HEK293 (cell line): ENCODE measurements at regions not wholly inside any gene's neighbourhood (a gene's known extent, or its start where the extent isn't known, plus 50 kb on each side); places are given as distances from the start of the nearest gene placed in this dataset.

Experiments used
- CTCF ChIA-PET: fragments of 350-600 bp; formaldehyde crosslinking; extraction: SDS; loops from one replicate; lab custom pipeline; 2021; ENCODE audit warnings: antibody characterized with exemption; lab: Yijun Ruan, JAX
- POLR2A ChIA-PET: fragments of 300-600 bp; formaldehyde crosslinking; extraction: SDS; loops from one replicate; lab custom pipeline; 2020; ENCODE audit warnings: antibody characterized with exemption, inconsistent platforms; lab: Yijun Ruan, JAX
- H3K27ac ChIP-seq: fragments of 200-500 bp; sonication (Bioruptor generic); 2 replicates; pipeline ENCODE4 v1.5.1; 2014; ENCODE audit warnings: low read depth, low read length, control low read depth, inconsistent platforms; ENCODE audit errors: extremely low read depth
- H3K36me3 ChIP-seq, 2 experiments: fragments of 200-500 bp in 1 of 2; sonication (Bioruptor generic) in 1 of 2; 1 replicate in 1 of 2; 2 replicates in 1 of 2; pipeline ENCODE4 v1.5.1; 2014 to 2017; ENCODE audit warnings: inconsistent platforms in 2 of 2, low read length in 2 of 2; ENCODE audit not compliant: control insufficient read depth in 2 of 2, insufficient read depth in 1 of 2
- H3K4me1 ChIP-seq: fragments of 200-500 bp; sonication (Bioruptor generic); 2 replicates; pipeline ENCODE4 v1.5.1; 2014; ENCODE audit warnings: mild to moderate bottlenecking, low read length, inconsistent platforms; ENCODE audit not compliant: control insufficient read depth, insufficient read depth
- H3K4me3 ChIP-seq: 2 replicates; pipeline ENCODE4 v1.5.1; 2011; ENCODE audit warnings: low read depth, mild to moderate bottlenecking, control low read depth, low read length, moderate library complexity
- H3K9me3 ChIP-seq: fragments of 200-500 bp; sonication (Bioruptor generic); 2 replicates; pipeline ENCODE4 v1.5.1; 2014; ENCODE audit warnings: low read depth, low read length, inconsistent platforms; ENCODE audit not compliant: control insufficient read depth, insufficient read depth
- AEBP2 ChIP-seq: fragments of 450-650 bp; formaldehyde crosslinking; IDR thresholded peaks from 2 replicates; pipeline ENCODE4 v1.5.1; 2016; ENCODE audit warnings: missing biosample characterization, missing genetic modification characterization, borderline replicate concordance
- GLI2 ChIP-seq: fragments of 450-650 bp; formaldehyde crosslinking; IDR thresholded peaks from 2 replicates; pipeline ENCODE4; 2017; ENCODE audit warnings: missing biosample characterization, missing genetic modification characterization, low read depth, borderline replicate concordance
- MZF1 ChIP-seq: fragments of 450-650 bp; formaldehyde crosslinking; IDR thresholded peaks from 2 replicates; pipeline ENCODE4 v1.5.1; 2017; ENCODE audit warnings: missing biosample characterization, missing genetic modification characterization, borderline replicate concordance
- OSR2 ChIP-seq: fragments of 450-650 bp; formaldehyde crosslinking; IDR thresholded peaks from 2 replicates; pipeline ENCODE4 v1.5.1; 2016; ENCODE audit warnings: missing biosample characterization, missing genetic modification characterization
- SALL2 ChIP-seq: fragments of 450-650 bp; formaldehyde crosslinking; IDR thresholded peaks from 2 replicates; pipeline ENCODE4 v1.5.0; 2017; ENCODE audit warnings: missing biosample characterization, mild to moderate bottlenecking, missing genetic modification characterization, borderline replicate concordance
- WT1 ChIP-seq: fragments of 450-650 bp; formaldehyde crosslinking; IDR thresholded peaks from 2 replicates; pipeline ENCODE4 v1.5.1; 2016; ENCODE audit warnings: missing biosample characterization, missing genetic modification characterization
- ZBTB11 ChIP-seq: fragments of 450-650 bp; formaldehyde crosslinking; conservative IDR thresholded peaks from 2 replicates; pipeline ENCODE4 v1.5.1; 2016; ENCODE audit warnings: low read depth, missing biosample characterization, missing genetic modification characterization
- ZBTB20 ChIP-seq: fragments of 450-650 bp; formaldehyde crosslinking; IDR thresholded peaks from 2 replicates; pipeline ENCODE4 v1.5.1; 2016; ENCODE audit warnings: missing biosample characterization, missing genetic modification characterization
- ZFP69B ChIP-seq: fragments of 450-650 bp; formaldehyde crosslinking; IDR thresholded peaks from 2 replicates; pipeline ENCODE4 v1.5.1; 2016; ENCODE audit warnings: missing biosample characterization, missing genetic modification characterization
- ZNF155 ChIP-seq: fragments of 450-650 bp; formaldehyde crosslinking; IDR thresholded peaks from 2 replicates; pipeline ENCODE4 v1.5.1; 2016; ENCODE audit warnings: missing biosample characterization, missing genetic modification characterization
- ZNF184 ChIP-seq: fragments of 450-650 bp; IDR thresholded peaks from 2 replicates; pipeline ENCODE4 v1.5.1; 2018; ENCODE audit warnings: missing biosample characterization, mild to moderate bottlenecking, missing genetic modification characterization
- ZNF221 ChIP-seq: fragments of 450-650 bp; formaldehyde crosslinking; IDR thresholded peaks from 2 replicates; pipeline ENCODE4 v1.5.1; 2017; ENCODE audit warnings: missing biosample characterization, missing genetic modification characterization, borderline replicate concordance
- ZNF24 ChIP-seq: fragments of 450-650 bp; formaldehyde crosslinking; IDR thresholded peaks from 2 replicates; pipeline ENCODE4 v1.5.1; 2016; ENCODE audit warnings: missing biosample characterization, missing genetic modification characterization
- ZNF350 ChIP-seq: fragments of 450-650 bp; formaldehyde crosslinking; IDR thresholded peaks from 2 replicates; pipeline ENCODE4 v1.5.0; 2017; ENCODE audit warnings: missing biosample characterization, mild to moderate bottlenecking, missing genetic modification characterization
- ZNF354C ChIP-seq: fragments of 450-650 bp; formaldehyde crosslinking; IDR thresholded peaks from 2 replicates; pipeline ENCODE4 v1.5.1; 2016; ENCODE audit warnings: missing biosample characterization, missing genetic modification characterization, low read depth, borderline replicate concordance
- ZNF488 ChIP-seq: fragments of 450-650 bp; formaldehyde crosslinking; IDR thresholded peaks from 2 replicates; pipeline ENCODE4 v1.5.1; 2016; ENCODE audit warnings: missing biosample characterization, missing genetic modification characterization
- ZNF501 ChIP-seq: fragments of 450-650 bp; formaldehyde crosslinking; IDR thresholded peaks from 2 replicates; pipeline ENCODE4 v1.5.1; 2016; ENCODE audit warnings: missing biosample characterization, missing genetic modification characterization
- ZNF610 ChIP-seq: fragments of 450-650 bp; formaldehyde crosslinking; IDR thresholded peaks from 2 replicates; pipeline ENCODE4 v1.5.1; 2016; ENCODE audit warnings: missing biosample characterization, missing genetic modification characterization, borderline replicate concordance
- ZNF660 ChIP-seq: fragments of 450-650 bp; IDR thresholded peaks from 2 replicates; pipeline ENCODE4 v1.5.1; 2018; ENCODE audit warnings: missing biosample characterization, mild to moderate bottlenecking, missing genetic modification characterization
- ZNF664 ChIP-seq: fragments of 450-650 bp; formaldehyde crosslinking; IDR thresholded peaks from 2 replicates; pipeline ENCODE4 v1.5.1; 2016; ENCODE audit warnings: missing biosample characterization, missing genetic modification characterization
- ZNF701 ChIP-seq: fragments of 450-650 bp; formaldehyde crosslinking; IDR thresholded peaks from 2 replicates; pipeline ENCODE4 v1.5.1; 2016; ENCODE audit warnings: missing biosample characterization, missing genetic modification characterization
- ZNF830 ChIP-seq: fragments of 450-650 bp; IDR thresholded peaks from 2 replicates; pipeline ENCODE4 v1.5.0; 2018; ENCODE audit warnings: missing biosample characterization, missing genetic modification characterization, low read depth, mild to moderate bottlenecking, moderate library complexity
- ZSCAN30 ChIP-seq: fragments of 450-650 bp; IDR thresholded peaks from 2 replicates; pipeline ENCODE4 v1.5.1; 2018; ENCODE audit warnings: missing biosample characterization, mild to moderate bottlenecking, missing genetic modification characterization, moderate library complexity
- TF ChIP-seq, protein P1 (sequence below): fragments of 450-650 bp; formaldehyde crosslinking; IDR thresholded peaks from 2 replicates; pipeline ENCODE4 v1.5.1; 2016; ENCODE audit warnings: missing biosample characterization, missing genetic modification characterization

DNA sequence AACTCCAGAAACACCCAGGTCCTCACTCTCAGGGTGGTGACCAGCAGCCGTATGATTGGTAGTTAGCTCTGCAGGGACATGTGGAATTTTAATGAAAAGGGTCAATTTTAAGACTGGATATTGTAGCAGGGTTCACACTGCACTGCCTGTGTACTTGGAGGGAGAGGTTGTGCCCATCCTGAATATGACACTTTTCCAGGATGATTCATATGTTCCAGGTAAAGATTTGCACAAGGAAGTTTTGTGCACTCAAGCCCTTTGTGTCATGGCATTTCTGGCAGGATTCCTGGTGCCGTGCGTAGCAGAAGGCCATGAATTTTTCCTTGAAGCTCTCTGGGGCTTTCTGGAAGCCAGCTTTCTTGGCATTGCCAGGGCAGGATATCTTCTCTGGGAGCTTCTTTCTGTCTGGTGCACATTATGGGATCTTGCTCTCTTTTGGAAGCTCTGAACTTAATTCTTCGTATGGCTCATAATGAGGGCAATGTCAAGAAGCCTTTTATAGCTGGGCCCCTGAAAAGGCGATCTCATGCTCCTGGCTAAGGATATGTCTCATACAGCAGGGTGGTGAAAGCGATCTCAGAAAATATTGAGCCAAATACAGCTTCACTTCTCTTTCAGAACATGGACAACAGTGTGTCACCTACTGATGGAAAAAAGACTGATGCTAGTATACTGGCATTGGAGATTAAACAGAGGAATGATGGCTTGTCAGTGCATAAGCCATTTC lies 1133.9 kb downstream of the AACS start (continued):
- TF ChIP-seq ZSCAN30 (tag by site-specific recombination) (no peak), ZNF221 (tag by site-specific recombination) (no peak)

- TF ChIP-seq GLI2 (no peak), ZNF501 (tag by site-specific recombination) (no peak), ZFP69B (tag by site-specific recombination) (no peak), SALL2 (tag by site-specific recombination) (no peak), ZNF664 (tag by site-specific recombination) (no peak), ZNF184 (tag by site-specific recombination) (no peak), ZNF354C (no peak), ZNF610 (no peak), ZNF660 (tag by site-specific recombination) (no peak), ZBTB20 (tag by site-specific recombination) (no peak), ZNF24 (tag by site-specific recombination) (no peak), ZNF155 (tag by site-specific recombination) (no peak), ZNF701 (no peak), WT1 (tag by site-specific recombination) (no peak), ZBTB11 (tag by site-specific recombination) (no peak), OSR2 (tag by site-specific recombination) (no peak), ZNF488 (tag by site-specific recombination) (no peak)
- H3K27ac ChIP-seq, result no peak overlapping the region
- ChIA-PET POLR2A (no interaction called here), CTCF (no interaction called here)
- no peaks in the 10 kb centered on the region for H3K4me1 ChIP-seq
- H3K4me3 ChIP-seq, result no peak overlapping the region
- H3K36me3 ChIP-seq, result no peaks in the 10 kb centered on the region
- H3K9me3 ChIP-seq, result no peaks in the 10 kb centered on the region
These were observed 1136.8 kb downstream of the AACS start for GRCh38 chr12:126201981-126202537.

GRCh38 chr12:126204326-126204725 lies 1139.1 kb downstream of the AACS start:
- POLR2A ChIA-PET, result no interaction called here
- no peak for TF ChIP-seq ZNF830 (tag by site-specific recombination)
- TF ChIP-seq AEBP2 (tag by site-specific recombination), result no peak
- no peak for TF ChIP-seq ZNF350 (tag by site-specific recombination)
- no peak for TF ChIP-seq ZNF488 (tag by site-specific recombination)
- TF ChIP-seq, protein P1, sequence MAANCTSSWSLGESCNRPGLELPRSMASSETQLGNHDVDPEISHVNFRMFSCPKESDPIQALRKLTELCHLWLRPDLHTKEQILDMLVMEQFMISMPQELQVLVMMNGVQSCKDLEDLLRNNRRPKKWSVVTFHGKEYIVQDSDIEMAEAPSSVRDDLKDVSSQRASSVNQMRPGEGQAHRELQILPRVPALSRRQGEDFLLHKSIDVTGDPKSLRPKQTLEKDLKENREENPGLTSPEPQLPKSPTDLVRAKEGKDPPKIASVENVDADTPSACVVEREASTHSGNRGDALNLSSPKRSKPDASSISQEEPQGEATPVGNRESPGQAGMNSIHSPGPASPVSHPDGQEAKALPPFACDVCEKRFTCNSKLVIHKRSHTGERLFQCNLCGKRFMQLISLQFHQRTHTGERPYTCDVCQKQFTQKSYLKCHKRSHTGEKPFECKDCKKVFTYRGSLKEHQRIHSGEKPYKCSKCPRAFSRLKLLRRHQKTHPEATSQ (tag by site-specific recombination), result no peak
- no peak for TF ChIP-seq MZF1 (tag by site-specific recombination)

More at GRCh38 chr12:126204326-126204725, 1139.1 kb downstream of the AACS start:
- no peaks in the 10 kb centered on the region for H3K36me3 ChIP-seq
- H3K27ac ChIP-seq, result no peak overlapping the region
- no peak overlapping the region for H3K4me3 ChIP-seq
- CTCF ChIA-PET, result no interaction called here
- H3K9me3 ChIP-seq, result no peaks in the 10 kb centered on the region
- H3K4me1 ChIP-seq, result no peaks in the 10 kb centered on the region
